LHCN-M2 (cell line): ENCODE measurements at regions not wholly inside any gene's neighbourhood (a gene's known extent, or its start where the extent isn't known, plus 50 kb on each side); places are given as distances from the start of the nearest gene placed in this dataset.
"Not testable (repeated sequence)": the region's sequence is repeated elsewhere in the genome, so short reads cannot be mapped to it uniquely, and the experiment has no call there.

Experiments used
- DNase-seq: peaks from one replicate; pipeline ENCODE4 v3.0.0-alpha.2; 2012; ENCODE audit warnings: low read depth

DNA sequence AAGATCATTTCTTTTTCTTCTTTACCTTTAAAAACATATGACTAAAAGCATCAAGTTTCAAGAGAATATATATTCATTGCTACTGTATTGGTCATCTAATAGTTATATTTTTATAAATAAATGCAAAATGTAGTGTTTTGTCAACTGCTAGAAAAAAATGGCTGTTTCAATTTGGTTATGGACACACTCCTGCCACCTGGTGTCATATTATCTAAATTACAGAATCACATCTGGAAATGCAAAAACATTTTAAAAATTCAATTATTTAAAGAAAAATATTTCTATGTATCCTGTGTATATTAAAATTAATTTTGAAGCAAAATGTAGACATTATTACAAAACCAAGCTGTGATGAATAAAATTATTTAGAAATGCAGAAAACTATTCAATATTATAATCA lies 329.4 kb upstream of the PCDH18 start:
- DNase-seq, result peak; percentile 11

DNA sequence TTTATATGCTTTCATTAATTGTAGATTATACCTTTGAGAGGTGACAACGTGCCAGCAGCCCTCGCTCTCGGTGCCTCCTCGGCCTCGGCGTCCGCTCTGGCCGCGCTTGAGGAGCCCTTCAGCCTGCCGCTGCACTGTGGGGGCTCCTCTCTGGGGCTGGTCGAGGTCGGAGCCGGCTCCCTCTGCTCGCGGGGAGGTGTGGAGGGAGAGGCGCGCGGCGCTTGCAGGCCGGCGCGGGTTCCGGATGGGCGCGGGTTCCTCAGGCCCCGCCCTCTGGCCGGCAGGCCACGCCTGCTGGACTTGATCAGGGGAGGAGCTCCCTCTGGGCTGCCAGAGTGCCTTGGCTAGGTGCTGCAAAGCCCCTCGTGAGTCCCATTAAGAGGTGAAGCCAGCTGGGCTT lies 321.1 kb upstream of the PCDH18 start:
- no peak for DNase-seq

DNA sequence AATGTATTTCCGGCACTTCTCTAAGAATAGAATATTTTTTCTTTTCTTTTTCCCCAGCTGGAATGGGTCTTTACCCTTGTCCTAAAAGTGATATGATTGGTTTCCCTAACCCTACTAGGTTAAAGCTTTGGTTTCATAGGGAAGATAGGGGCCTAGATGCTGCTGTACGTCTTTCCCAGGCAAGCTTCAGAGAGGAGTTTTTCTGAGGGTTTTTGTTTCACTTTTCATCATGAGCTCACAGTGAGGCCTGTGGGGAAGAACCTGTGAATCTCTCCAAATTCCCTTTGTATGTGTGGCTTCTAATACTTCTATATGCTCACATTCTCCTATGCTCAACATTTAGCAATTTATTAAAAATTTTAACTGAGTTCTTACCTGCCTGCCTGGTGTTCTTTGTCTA lies 320.0 kb upstream of the PCDH18 start:
- DNase-seq, result no peak

DNA sequence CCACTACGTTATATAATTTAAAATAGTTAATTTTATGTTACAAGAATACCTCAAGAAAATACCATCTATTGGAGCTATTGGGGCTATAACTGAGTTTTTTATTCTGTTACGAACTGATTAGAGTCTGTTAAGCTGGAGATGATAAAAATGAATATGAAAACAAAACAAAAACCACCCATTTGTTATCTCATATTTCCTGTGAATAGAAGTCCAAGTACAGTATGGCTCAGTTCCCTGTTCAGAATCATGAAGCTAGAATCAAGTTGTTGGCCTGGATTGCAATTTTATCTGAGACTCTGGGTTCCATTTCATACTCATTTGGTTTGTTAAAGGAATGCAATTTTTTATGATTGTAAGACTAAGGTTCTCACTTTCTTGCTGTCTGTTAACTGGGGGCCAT lies 319.1 kb upstream of the PCDH18 start:
- DNase-seq, result no peak

DNA sequence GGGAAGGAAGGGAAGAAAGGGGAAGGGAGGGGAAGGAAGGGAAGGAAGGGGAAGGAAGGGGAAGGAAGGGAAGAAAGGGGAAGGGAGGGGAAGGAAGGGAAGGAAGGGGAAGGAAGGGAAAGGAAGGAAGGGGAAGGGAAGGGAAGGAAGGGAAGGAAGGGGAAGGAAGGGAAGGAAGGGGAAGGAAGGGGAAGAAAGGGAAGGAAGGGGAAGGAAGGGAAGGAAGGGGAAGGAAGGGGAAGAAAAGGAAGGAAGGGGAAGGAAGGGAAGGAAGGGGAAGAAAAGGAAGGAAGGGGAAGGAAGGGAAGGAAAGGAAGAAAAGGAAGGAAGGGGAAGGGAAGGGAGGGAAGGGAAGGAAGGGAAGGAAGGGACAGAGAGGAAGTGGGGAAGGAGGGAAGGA lies 295.7 kb upstream of the PCDH18 start:
- not testable (repeated sequence) for DNase-seq

DNA sequence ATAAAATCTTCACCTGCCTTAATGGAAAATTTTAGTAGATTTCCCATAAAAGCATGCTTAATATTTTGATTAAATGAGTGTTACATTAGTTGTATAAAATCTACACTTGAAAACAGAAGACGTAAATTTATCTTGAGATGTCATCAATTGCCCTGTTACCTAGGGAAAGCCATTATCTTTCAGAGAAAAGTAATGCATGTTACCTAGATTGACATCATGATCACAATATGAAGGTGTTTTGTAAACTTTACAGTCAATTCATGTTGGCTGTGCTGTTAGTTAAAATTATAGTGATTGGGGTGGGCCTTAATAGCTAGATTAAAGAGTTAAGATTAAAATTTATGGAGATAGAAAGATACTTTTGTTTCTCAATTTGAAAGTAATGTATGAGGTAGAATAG lies 293.2 kb upstream of the PCDH18 start:
- DNase-seq, result no peak

DNA sequence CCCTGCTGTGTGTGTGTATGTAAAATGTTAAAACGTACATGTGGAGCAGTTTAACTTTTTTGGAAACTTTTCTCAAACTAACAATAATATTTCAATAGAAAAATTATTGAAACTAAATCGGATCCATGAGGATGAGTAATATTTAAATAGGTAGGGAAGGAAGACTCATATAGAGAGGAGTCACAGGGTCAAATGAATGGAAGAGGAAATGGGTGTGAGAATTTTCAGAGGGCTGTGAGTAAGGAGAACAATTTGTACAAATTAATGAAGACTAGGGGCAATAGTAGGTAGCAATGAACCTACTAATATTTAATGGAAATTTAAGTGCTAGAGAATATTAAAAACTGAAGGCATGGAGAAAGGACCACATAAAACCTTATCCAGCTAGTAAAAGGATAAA lies 290.7 kb upstream of the PCDH18 start:
- no peak for DNase-seq

DNA sequence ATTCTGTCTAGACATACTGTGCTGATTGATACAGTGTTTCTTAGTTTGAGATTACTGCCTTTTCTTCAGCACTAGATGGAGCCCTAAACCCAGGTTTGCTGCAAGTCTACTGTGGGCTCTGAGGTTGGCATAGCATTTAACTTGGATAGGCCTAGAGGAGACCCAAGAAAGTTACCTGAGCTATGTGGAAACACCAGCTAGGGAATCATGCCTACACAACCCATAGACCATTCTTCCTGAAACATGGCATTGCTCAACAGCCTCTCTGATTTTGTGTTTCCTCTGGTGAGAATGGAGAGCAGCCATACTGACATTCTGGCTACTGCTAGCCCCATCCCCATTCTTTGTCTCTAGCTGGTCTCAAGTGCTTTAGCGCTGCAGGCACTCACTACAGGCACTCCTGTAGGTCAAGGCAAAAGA lies 287.7 kb upstream of the PCDH18 start:
- DNase-seq, result peak; percentile 54

DNA sequence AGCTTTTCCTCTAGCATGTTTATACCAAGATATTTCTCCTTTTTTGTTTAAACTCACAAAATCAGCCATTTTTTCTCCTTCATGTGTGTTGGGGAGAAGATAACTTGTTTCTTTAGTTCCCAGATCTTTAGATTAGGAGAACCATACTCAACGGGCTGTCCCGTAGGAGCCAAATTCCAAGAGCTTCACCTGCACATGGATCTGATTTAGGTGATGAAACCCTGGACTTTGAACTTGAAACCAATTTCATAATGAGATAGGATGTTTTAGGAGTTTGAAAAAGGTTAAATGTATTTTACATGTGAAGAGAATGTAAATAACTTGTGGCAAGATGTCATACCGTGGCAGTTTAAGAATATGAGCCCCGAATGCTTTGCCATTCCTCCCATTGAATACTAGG lies 280.0 kb upstream of the PCDH18 start:
- no peak for DNase-seq

DNA sequence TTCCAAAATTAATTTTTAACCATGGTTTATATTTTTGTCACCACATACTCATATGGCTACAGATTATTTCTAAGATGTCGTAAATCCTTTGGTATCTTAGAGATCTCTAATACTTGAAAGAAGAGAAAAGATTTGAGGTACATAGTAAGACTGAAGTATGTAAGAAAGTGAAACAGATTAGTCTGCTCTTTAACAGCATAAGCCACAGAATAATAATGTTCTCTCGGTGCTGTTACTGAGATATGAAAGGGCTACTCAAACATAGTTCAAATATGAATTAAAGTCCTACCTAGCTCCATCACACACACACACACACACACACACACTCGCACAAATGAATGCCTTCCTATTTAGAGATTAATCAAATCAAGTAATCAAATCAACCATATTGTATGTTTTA lies 274.1 kb upstream of the PCDH18 start:
- no peak for DNase-seq

DNA sequence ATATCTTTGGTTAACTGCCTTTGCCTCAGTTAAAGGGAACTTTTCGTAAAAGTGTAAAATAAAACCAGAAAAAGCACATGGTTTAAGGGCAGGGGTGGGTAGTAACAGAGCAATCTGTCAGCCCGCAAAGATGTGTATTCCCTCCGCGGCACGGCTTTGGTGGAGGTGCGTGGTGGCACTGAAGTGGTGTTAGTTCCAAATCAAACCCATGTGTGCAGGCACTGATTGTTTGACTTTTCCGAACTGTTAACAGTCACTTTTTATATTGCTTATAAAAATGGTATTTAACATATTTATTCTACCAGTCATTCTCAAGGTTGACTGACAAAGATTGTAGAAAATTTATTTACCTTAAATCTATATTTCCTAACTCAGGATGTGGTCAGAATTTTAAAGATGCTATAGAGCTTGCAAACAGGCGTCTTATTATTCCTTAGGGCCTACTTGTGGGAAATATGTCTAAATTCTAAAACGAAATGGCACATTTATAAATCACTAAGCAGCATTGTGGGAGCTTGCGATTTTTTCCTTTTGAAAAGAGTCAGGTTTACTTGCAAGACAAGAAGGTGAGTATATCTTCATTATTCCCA lies 272.7 kb upstream of the PCDH18 start:
- no peak for DNase-seq

DNA sequence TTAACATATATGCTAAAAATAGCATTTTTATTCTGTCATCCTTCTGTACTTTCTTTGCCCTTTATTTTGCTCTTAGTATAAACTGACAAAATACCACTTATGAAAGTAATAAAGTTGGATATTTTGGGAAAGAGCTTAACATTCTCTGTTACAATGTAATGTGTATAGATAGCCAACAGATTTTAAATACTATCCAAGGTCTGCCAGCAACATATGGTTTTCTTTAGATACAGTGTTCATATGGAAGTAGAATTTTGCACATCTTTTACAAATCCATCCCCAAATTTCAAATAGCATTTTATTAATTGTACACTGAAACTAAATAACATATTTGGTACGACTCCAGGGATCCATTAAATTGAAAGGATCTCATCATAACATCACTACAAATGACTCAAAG lies 268.6 kb upstream of the PCDH18 start:
- DNase-seq, result no peak

DNA sequence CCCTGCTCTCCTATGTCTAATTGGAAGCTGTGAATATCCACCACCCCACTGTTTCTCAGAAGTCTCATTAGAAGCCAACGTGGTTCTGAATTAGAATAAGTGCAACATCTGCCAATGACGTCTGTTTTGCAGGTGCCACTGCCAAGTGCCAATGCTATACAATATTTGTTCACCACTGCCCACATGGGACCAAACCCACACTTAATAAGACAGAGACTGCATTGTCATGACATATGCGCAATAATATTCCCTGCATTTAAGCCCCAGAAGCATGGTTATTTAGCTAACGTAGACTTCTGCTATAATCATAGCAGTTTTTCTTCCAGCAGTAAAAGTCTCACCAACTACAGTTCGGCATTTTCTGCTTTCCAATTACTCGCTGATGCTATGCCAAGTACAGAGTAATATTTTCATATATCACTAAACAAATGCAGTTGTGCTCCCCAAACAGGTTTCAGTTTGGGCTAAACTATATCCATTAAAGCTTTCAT lies 262.5 kb upstream of the PCDH18 start:
- DNase-seq, result no peak

DNA sequence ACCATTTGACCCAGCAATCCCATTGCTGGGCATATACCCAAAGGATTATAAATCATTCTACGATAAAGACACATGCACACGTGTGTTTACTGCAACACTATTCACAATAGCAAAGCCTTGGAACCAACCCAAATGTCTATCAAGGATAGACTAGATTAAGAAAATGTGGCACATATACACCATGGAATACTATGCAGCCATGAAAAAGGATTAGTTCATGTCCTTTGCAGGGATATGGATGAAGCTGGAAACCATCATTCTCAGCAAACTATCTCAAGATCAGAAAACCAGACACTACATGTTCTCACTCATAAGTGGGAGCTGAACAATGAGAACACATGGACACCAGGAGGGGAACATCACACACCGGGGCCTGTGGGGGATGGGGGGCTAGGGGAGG lies 257.0 kb upstream of the PCDH18 start:
- DNase-seq, result not testable (repeated sequence)

DNA sequence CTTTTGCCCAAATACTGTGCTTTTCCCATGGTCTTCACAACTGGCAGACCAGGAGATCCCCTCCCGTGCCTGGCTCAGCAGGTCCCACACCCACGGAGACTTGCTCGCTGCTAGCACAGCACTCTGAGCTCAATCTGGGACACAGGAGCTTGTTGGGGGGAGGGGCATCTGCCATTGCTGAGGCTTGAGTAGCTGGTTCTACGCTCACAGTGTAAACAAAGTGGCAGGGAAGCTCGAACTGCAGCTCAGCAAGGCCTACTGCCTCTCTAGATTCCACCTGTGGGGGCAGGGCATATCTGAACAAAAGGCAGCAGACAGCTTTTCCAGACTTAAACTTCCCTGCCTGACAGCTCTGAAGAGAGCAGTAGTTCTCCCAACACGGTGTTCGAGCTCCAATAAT lies 251.6 kb upstream of the PCDH18 start:
- DNase-seq, result not testable (repeated sequence)

DNA sequence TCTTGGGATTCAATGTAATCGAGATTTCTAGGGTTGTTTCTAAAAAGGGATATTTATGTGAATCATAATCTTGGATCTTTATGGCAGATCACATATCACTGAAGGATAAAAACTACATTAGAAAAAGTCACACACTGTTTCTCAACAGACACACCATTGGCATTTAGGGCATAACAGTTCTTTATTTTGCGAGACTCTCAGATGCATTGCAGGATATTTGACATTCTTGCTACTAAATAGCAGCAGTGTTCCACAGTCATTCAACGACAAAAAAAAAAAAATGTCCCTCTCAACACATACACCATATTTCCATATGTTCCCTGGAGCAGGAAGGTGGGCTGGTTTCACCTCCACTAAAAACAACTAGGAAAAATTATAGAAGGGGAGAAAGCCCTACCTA lies 243.4 kb upstream of the PCDH18 start:
- no peak for DNase-seq

DNA sequence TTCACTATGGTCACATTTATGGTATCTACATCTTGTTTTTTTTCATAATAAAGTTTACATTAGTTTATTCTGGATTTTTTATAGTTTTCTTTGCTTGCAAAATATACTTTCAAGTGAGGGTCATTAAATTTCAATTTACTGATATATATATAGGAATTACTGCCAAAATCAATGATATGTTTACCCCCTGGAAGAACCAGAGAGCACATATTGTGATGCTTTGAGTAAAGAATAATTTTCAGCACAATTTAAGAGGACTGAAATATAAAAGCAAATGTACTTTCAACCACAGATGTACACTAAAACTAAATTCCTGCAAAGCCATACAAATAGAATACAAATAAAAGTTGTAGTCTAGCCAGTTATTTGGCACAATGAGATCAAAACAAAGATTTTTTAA lies 242.2 kb upstream of the PCDH18 start:
- DNase-seq, result no peak

DNA sequence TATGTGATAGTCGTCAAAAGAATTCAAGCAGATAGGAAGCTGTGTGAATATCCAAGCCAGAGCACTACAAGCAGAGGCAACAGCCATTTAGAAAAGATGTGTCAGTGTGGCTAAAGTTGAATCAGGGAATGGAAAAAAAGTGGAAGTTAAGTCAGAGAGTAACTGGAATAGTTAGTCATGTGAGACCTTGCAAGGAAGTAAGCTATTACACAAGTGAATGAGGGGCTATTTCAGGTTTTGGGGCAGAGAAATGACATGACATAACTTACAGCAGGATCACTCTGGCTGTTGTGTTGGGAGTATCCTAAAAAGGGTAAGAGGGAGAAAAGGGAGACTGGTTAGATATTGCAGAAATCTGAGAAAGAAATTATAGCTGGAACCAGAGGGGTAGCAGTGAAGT lies 236.6 kb upstream of the PCDH18 start:
- no peak for DNase-seq

DNA sequence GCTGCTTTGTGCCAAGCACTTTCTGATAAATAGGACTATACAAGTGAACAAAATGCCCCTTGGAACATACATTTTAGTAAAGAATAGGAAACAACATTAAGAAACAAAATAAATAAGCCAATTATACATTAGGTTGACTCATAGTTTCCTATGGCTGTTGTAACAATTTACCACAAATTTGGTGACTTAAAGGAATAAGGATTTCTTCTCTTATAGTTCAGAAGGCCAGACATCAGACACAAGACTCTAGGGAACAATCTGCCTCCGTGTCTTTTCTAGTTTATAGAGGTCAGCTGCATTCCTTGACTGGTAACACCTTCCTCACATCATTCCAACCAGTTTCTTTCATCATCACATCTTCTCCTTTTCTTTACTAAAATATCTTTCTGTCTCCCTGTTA lies 235.9 kb upstream of the PCDH18 start:
- DNase-seq, result no peak

DNA sequence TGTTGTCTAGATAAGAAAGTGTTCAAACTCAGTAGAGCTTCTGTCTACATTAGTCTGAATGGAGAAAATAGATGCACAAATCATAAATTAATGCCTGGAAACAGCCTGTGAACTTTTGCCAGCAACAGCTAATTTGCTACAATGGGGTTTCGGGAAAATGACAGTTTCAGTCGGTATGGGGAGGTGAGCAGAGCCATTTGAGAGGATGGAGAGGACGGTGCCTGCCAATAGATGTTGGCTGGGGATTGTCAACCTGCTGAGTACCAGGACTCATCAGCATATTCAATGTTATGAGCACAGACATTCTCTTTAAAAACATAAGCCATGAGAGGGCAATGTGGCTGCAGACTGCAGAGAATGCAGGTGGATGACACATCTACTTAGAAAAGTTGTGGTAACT lies 230.3 kb upstream of the PCDH18 start:
- no peak for DNase-seq

DNA sequence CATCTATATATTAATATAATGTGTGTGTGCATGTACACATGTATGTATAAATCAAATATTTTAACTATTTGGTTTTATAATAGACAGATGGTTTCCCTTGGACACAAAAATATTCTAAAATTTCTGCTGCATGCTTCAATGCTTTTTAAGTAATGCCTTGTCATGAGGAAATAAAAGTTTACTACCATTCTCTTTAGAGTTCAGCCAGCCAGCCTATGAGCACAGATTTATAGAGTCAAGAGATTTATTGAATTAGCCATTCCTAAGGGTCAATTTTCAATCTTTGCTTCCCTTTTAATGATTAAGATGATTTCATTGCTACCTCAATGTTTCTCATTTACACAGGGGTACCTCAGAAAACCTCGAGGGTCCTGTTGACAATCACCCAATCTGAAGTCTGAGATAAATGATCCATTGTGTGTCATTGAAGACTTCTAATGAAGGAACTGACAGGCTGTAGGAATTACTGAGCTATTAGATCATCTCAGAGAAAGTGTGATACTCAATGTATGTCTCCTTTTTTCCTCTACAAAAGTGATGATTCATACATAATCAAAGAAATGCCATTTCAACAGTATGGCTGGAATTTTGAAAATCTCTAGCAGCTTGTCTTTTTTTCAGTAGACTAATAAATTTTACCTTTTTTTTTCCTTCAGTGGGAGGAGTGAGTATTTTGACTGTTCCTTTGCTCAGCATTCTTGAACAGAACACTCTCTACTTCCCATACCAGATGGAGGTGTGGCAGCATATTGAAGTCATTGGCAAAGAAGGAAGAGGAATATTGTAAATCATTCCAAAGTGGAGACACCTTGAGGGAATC lies 222.6 kb upstream of the PCDH18 start:
- DNase-seq, result peak; percentile 16

DNA sequence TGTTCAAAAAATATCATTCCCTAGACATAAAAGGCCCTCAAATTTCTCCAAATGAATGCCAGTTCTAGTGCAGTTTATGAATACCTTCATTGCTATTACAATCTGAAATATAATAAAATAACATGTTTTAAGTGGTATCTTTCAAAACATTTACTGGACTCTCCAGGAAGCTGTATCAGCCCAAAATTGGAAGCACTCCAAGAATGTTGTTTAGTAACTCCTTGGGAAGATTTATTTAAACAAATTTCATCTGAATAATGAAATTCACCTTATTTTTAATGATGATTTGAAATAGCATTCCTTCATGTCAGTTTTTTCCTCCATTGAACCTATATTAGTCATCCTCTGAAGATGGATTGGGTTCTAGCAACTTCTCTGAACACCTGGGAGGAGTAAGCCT lies 217.2 kb upstream of the PCDH18 start:
- peak; percentile 18 for DNase-seq

DNA sequence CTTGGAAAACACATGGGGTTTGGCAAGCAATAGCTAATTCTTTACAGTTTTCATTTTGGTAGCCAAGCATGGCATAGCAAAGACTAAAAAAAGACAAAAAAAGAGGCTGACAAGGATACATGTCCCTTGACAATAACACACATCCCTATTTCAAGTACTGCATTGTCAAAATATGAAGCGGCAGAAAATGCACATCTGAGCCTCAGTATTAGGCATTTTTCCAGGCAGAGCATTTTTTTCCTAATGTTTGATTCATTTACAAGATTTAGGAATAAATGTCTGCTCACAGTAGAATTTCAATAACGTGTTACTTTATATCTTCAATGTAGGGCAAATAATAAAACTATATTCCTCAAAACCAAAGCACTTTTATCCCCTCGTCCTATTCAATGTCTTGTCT lies 216.3 kb upstream of the PCDH18 start:
- no peak for DNase-seq
